ENCODE measurements at regions not wholly inside any gene's neighbourhood (a gene's known extent, or its start where the extent isn't known, plus 50 kb on each side); places are given as distances from the start of the nearest gene placed in this dataset.

- no peak for TF ChIP-seq EZH2phosphoT487 (IDR thresholded peaks at IDR 0.05; ENCODE audit: insufficient read depth, low read depth)
- no peak for TF ChIP-seq EZH2 (IDR thresholded peaks at IDR 0.05; ENCODE audit: insufficient read depth, poor library complexity, severe bottlenecking)
These were observed 78.6 kb downstream of the EDN3 start for GRCh38 chr20:59378966-59379365.
